ENCODE measurements at regions not wholly inside any gene's neighbourhood (a gene's known extent, or its start where the extent isn't known, plus 50 kb on each side); places are given as distances from the start of the nearest gene placed in this dataset.
A peak's percentile ranks its signal among the peaks of the same experiment; 100 is the strongest.

DNA sequence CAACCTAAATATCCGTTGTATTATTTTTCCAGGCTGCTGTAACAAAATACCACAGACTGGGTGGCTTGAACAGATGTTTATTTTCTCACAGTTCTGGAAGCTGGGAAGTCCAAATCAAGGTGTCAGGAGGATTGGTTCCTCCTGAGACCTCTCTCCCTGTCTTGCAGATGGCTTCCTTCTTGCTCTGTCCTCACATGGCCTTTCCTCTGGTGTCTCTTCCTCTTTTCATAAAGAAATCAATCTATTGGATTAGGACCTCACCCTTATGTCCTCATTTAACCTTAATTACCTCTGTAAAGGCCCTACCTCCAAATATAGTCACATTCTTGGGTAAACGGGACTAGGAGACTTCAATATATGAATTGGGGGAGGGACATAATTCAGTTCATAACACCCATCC, 89.2 kb upstream of the PLCL2 start:
- peaks cover 45 to 55% of the 10 kb centered on the region in 2 donors for H3K4me1 Mint-ChIP-seq
- Histone ChIP-seq H3K4me3 (ENCODE audit: low read length) (no peak overlapping the region), H3K4me1 (ENCODE audit: control insufficient read depth, insufficient read depth, low read length) (peaks cover 13% of the 10 kb centered on the region), H3K27ac (ENCODE audit: low read length) (no peak overlapping the region), H3K9me3 (ENCODE audit: control insufficient read depth, insufficient read depth, low read length) (no peaks in the 10 kb centered on the region), H3K36me3 (ENCODE audit: control insufficient read depth, insufficient read depth, low read length) (no peaks in the 10 kb centered on the region), H3K27me3 (ENCODE audit: control insufficient read depth, insufficient read depth, low read length) (no peaks in the 10 kb centered on the region)
- WGBS (ENCODE audit: insufficient coverage) = 100% methylated on average over 1 of the region's 2 CpGs
- DNase-seq (no peak), ATAC-seq (no peak)
- TF ChIP-seq CTCF (IDR thresholded peaks at IDR 0.05) = no peak
- peaks cover 10 to 17% of the 10 kb centered on the region in 2 donors for H3K27me3 Mint-ChIP-seq (ENCODE audit: low read depth in 2 of 2)
- H3K36me3 Mint-ChIP-seq = no peaks in the 10 kb centered on the region
- no peak overlapping the region for H3K4me3 Mint-ChIP-seq
- intact Hi-C loops (cut with micrococcal nuclease) = no loop called here
- H3K9me3 Mint-ChIP-seq = peaks cover 0 to 2% of the 10 kb centered on the region in 2 donors
- no peak overlapping the region for H3K27ac Mint-ChIP-seq

DNA sequence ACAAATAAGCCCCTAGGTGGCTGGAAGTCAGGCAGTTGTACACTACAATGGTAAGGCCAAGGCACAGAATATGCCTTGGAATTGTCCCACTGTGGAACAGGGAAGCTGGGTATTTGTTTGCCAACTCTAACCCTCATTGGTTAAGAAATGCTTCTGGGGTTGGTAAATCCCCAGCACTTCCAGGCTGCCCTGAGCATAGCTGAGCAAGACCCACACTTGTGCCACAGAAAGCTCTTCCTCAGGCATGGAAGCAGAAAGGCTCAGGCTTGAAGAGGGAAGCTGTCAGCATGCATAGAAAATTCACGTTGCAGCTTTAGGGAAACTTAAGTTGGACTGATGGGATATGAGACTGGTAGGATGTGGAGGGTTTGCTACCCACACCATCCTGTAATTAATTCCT, 86.9 kb upstream of the PLCL2 start:
- DNase-seq (no peak), ATAC-seq (no peak)
- no peak overlapping the region for H3K4me3 ChIP-seq (ENCODE audit: low read length)
- no peaks in the 10 kb centered on the region for H3K36me3 ChIP-seq (ENCODE audit: control insufficient read depth, insufficient read depth, low read length)
- Mint-ChIP-seq H3K27ac (no peak overlapping the region), H3K9me3 (peaks cover 0 to 2% of the 10 kb centered on the region in 2 donors), H3K4me3 (no peak overlapping the region), H3K27me3 (ENCODE audit: low read depth in 2 of 2) (peaks cover 4 to 5% of the 10 kb centered on the region in 2 donors), H3K36me3 (no peaks in the 10 kb centered on the region), H3K4me1 (peaks cover 45 to 56% of the 10 kb centered on the region in 2 donors)
- no peak overlapping the region for H3K27ac ChIP-seq (ENCODE audit: low read length)
- no peaks in the 10 kb centered on the region for H3K9me3 ChIP-seq (ENCODE audit: control insufficient read depth, insufficient read depth, low read length)
- H3K4me1 ChIP-seq (ENCODE audit: control insufficient read depth, insufficient read depth, low read length) = peaks cover 19% of the 10 kb centered on the region
- no peaks in the 10 kb centered on the region for H3K27me3 ChIP-seq (ENCODE audit: control insufficient read depth, insufficient read depth, low read length)
- TF ChIP-seq CTCF (IDR thresholded peaks at IDR 0.05) = no peak
- intact Hi-C loops (cut with micrococcal nuclease) = no loop called here
- WGBS (ENCODE audit: insufficient coverage) = no CpG with 5 or more reads among the region's 1 CpG

DNA sequence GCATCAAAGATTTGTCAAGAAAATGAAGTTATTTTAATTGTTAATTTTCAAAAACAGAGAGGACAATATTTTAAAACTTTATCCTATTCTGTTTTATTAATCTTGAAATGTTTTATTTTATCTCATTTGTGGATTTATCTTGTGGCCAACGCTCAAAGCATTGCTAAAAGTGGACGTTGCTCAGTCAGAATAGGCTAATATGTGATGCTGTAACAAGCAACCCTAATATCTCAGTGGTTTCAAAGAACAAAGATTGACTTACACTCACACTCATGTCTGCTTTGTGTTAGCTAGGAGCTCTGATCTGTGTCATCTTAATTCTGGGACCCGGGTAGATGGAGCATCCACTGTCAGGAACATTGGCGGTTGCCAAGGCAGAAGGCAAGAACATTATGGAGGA, 86.0 kb upstream of the PLCL2 start:
- Mint-ChIP-seq H3K27me3 (ENCODE audit: low read depth in 2 of 2) (no peaks in the 10 kb centered on the region), H3K27ac (no peak overlapping the region), H3K36me3 (no peaks in the 10 kb centered on the region), H3K4me3 (no peak overlapping the region), H3K4me1 (peaks cover 43 to 55% of the 10 kb centered on the region in 2 donors), H3K9me3 (peaks cover 0 to 2% of the 10 kb centered on the region in 2 donors)
- 100% methylated on average over 4 of the region's 4 CpGs for WGBS (ENCODE audit: insufficient coverage)
- Histone ChIP-seq H3K4me1 (ENCODE audit: control insufficient read depth, insufficient read depth, low read length) (peaks cover 19% of the 10 kb centered on the region), H3K27me3 (ENCODE audit: control insufficient read depth, insufficient read depth, low read length) (no peaks in the 10 kb centered on the region), H3K27ac (ENCODE audit: low read length) (no peak overlapping the region), H3K9me3 (ENCODE audit: control insufficient read depth, insufficient read depth, low read length) (no peaks in the 10 kb centered on the region), H3K4me3 (ENCODE audit: low read length) (no peak overlapping the region), H3K36me3 (ENCODE audit: control insufficient read depth, insufficient read depth, low read length) (no peaks in the 10 kb centered on the region)
- no peak for TF ChIP-seq CTCF (IDR thresholded peaks at IDR 0.05)
- ATAC-seq (no peak), DNase-seq (no peak)
- intact Hi-C loops (cut with micrococcal nuclease) = no loop called here

DNA sequence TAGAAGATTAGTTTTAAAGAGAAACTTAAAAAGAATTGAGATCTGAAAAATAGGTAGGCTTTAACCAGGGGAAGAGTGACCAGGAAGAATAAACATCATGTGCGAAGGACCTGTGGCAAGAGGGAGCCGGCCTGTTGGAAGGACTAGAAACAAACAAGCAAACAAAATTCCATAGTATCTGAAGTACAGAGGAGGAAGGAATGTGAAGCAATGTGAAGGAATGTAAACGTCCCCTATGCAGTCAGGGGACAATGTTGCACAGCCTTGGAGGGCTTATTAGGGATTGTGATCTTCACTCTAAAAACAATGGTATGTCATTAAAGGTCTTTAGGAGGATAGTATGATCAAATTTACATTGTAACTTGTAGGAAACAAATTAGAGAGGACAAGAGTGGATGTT, 84.4 kb upstream of the PLCL2 start:
- peaks cover 0 to 2% of the 10 kb centered on the region in 2 donors for H3K9me3 Mint-ChIP-seq
- peaks cover 19% of the 10 kb centered on the region for H3K4me1 ChIP-seq (ENCODE audit: control insufficient read depth, insufficient read depth, low read length)
- H3K4me1 Mint-ChIP-seq = peaks cover 43 to 55% of the 10 kb centered on the region in 2 donors
- TF ChIP-seq CTCF (IDR thresholded peaks at IDR 0.05) = no peak
- WGBS (ENCODE audit: insufficient coverage) = 86% methylated on average over 3 of the region's 3 CpGs
- no peaks in the 10 kb centered on the region for H3K36me3 Mint-ChIP-seq
- ATAC-seq = no peak
- no peaks in the 10 kb centered on the region for H3K9me3 ChIP-seq (ENCODE audit: control insufficient read depth, insufficient read depth, low read length)
- intact Hi-C loops (cut with micrococcal nuclease) = no loop called here
- H3K36me3 ChIP-seq (ENCODE audit: control insufficient read depth, insufficient read depth, low read length) = no peaks in the 10 kb centered on the region
- H3K27me3 Mint-ChIP-seq (ENCODE audit: low read depth in 2 of 2) = peaks cover 0 to 4% of the 10 kb centered on the region in 2 donors
- H3K4me3 ChIP-seq (ENCODE audit: low read length) = no peak overlapping the region
- no peak overlapping the region for H3K27ac ChIP-seq (ENCODE audit: low read length)
- DNase-seq = no peak
- H3K27ac Mint-ChIP-seq = peak overlapping the region; percentile 49 to 55
- H3K27me3 ChIP-seq (ENCODE audit: control insufficient read depth, insufficient read depth, low read length) = no peaks in the 10 kb centered on the region
- H3K4me3 Mint-ChIP-seq = peak overlapping the region; percentile 76
